ENCODE measurements at regions not wholly inside any gene's neighbourhood (a gene's known extent, or its start where the extent isn't known, plus 50 kb on each side); places are given as distances from the start of the nearest gene placed in this dataset.

GRCh38 chr3:22209578-22209977, 458.6 kb upstream of the ZNF385D start:
- no peak for TF ChIP-seq EP300 (IDR thresholded peaks at IDR 0.05)
- no peak for TF ChIP-seq POLR2A (IDR thresholded peaks at IDR 0.05)
- TF ChIP-seq POLR2AphosphoS5 (IDR thresholded peaks at IDR 0.05), result no peak
- TF ChIP-seq CTCF (IDR thresholded peaks at IDR 0.05), result no peak
- Histone ChIP-seq H3K36me3 (no peaks in the 10 kb centered on the region), H3K27ac (no peak overlapping the region), H3K9me3 (no peaks in the 10 kb centered on the region), H3K27me3 (no peaks in the 10 kb centered on the region), H3K4me3 (no peak overlapping the region), H3K4me1 (no peaks in the 10 kb centered on the region)
- no peak for ATAC-seq
- 81 to 89% methylated on average over 2 of the region's 2 CpGs for WGBS, 2 donors (ENCODE audit: low coverage in 1 of 2)

- Histone ChIP-seq H3K4me3 (no peak overlapping the region), H3K27ac (no peak overlapping the region), H3K27me3 (no peaks in the 10 kb centered on the region), H3K36me3 (no peaks in the 10 kb centered on the region), H3K9me3 (no peaks in the 10 kb centered on the region), H3K4me1 (no peaks in the 10 kb centered on the region)
- TF ChIP-seq EP300 (IDR thresholded peaks at IDR 0.05) (no peak), CTCF (IDR thresholded peaks at IDR 0.05) (no peak), POLR2AphosphoS5 (IDR thresholded peaks at IDR 0.05) (no peak), POLR2A (IDR thresholded peaks at IDR 0.05) (no peak)
- ATAC-seq, result no peak
These were observed 459.7 kb upstream of the ZNF385D start for GRCh38 chr3:22210693-22211092.

GRCh38 chr3:22216601-22217000, 465.6 kb upstream of the ZNF385D start:
- no peak overlapping the region for H3K4me3 ChIP-seq
- H3K4me1 ChIP-seq, result no peaks in the 10 kb centered on the region
- no peak for ATAC-seq
- no peak overlapping the region for H3K27ac ChIP-seq
- TF ChIP-seq POLR2A (IDR thresholded peaks at IDR 0.05) (no peak), POLR2AphosphoS5 (IDR thresholded peaks at IDR 0.05) (no peak), EP300 (IDR thresholded peaks at IDR 0.05) (no peak), CTCF (IDR thresholded peaks at IDR 0.05) (no peak)
- no peaks in the 10 kb centered on the region for H3K27me3 ChIP-seq
- no peaks in the 10 kb centered on the region for H3K9me3 ChIP-seq
- no peaks in the 10 kb centered on the region for H3K36me3 ChIP-seq
- 74 to 90% methylated on average over 1 to 3 of the region's 3 CpGs for WGBS, 2 donors (ENCODE audit: low coverage in 1 of 2)

- WGBS, 2 donors (ENCODE audit: low coverage in 1 of 2), result 73 to 86% methylated on average over 2 to 7 of the region's 7 CpGs
- Histone ChIP-seq H3K4me3 (no peak overlapping the region), H3K36me3 (no peaks in the 10 kb centered on the region), H3K27ac (no peak overlapping the region), H3K4me1 (no peaks in the 10 kb centered on the region), H3K9me3 (peaks cover 0 to 8% (median 0%) of the 10 kb centered on the region in 3 donors), H3K27me3 (no peaks in the 10 kb centered on the region)
- no peak for ATAC-seq
- TF ChIP-seq POLR2A (IDR thresholded peaks at IDR 0.05), result no peak
- TF ChIP-seq EP300 (IDR thresholded peaks at IDR 0.05), result no peak
- TF ChIP-seq CTCF (IDR thresholded peaks at IDR 0.05), result no peak
- no peak for TF ChIP-seq POLR2AphosphoS5 (IDR thresholded peaks at IDR 0.05)
These were observed 474.2 kb upstream of the ZNF385D start for GRCh38 chr3:22225161-22225560.

- H3K9me3 ChIP-seq, result peaks cover 0 to 8% (median 0%) of the 10 kb centered on the region in 3 donors
- H3K4me1 ChIP-seq, result no peaks in the 10 kb centered on the region
- no peak for TF ChIP-seq EP300 (IDR thresholded peaks at IDR 0.05)
- TF ChIP-seq POLR2A (IDR thresholded peaks at IDR 0.05), result no peak
- TF ChIP-seq POLR2AphosphoS5 (IDR thresholded peaks at IDR 0.05), result no peak
- TF ChIP-seq CTCF (IDR thresholded peaks at IDR 0.05), result no peak
- H3K4me3 ChIP-seq, result no peak overlapping the region
- no peaks in the 10 kb centered on the region for H3K27me3 ChIP-seq
- 71 to 83% methylated on average over 1 of the region's 1 CpG for WGBS, 2 donors (ENCODE audit: low coverage in 1 of 2)
- H3K27ac ChIP-seq, result no peak overlapping the region
- no peak for ATAC-seq
- no peaks in the 10 kb centered on the region for H3K36me3 ChIP-seq
These were observed 477.7 kb upstream of the ZNF385D start for GRCh38 chr3:22228705-22229104.

Measured in gastroesophageal sphincter (tissue), 4 donors.